K562 (cell line): ENCODE measurements at regions not wholly inside any gene's neighbourhood (a gene's known extent, or its start where the extent isn't known, plus 50 kb on each side); places are given as distances from the start of the nearest gene placed in this dataset.

Source experiments
- ATAC-seq: fragments of 200-7000 bp; cut with Tn5 transposase; 3 replicates; pipeline ENCODE4 v1.9.1; 2020; ENCODE audit warnings: moderate library complexity
- BruUV-seq: library from RNA; stranded (reverse); fragments of 400-500 nt; replicated peaks from 2 replicates; lab custom pipeline; 2021; lab: Mats Ljungman, UMichigan
- CTCF ChIA-PET: fragments of 300-600 bp; formaldehyde crosslinking; extraction: SDS; loops from one replicate; lab custom pipeline; 2021; ENCODE audit warnings: low intra/inter-chr PET ratio; lab: Yijun Ruan, JAX
- POLR2A ChIA-PET: fragments of 300-600, 350-650 bp; sonication (Branson Sonifier 250); formaldehyde crosslinking; extraction: SDS; loops from one replicate; lab custom pipeline; 2021; ENCODE audit warnings: antibody characterized with exemption, inconsistent platforms; lab: Yijun Ruan, JAX
- DNase-seq, 4 experiments: peaks; one replicate each; pipeline versions ENCODE4 v3.0.0 to v3.0.0-alpha.2; 2011 to 2018; ENCODE audit warnings: low spot score in 3 of 4, mixed read lengths in 3 of 4; ENCODE audit errors: extremely low read depth in 1 of 4
- FAIRE-seq: peaks from 2 replicates; lab custom pipeline; 2011; peaks lifted over from hg19 to GRCh38; lab: Jason Lieb, UNC
- H2AFZ ChIP-seq: 2 replicates; pipeline ENCODE4 v1.6.0; 2011; ENCODE audit warnings: low read depth, low read length, control low read depth, inconsistent platforms
- H3K27ac ChIP-seq: fragments of 200-600 bp; 3 replicates; pipeline ENCODE4 v1.8.0; 2011; ENCODE audit warnings: low read depth, mild to moderate bottlenecking, control low read depth, inconsistent platforms, low read length, moderate library complexity, mixed read lengths; ENCODE audit errors: extremely low read depth
- H3K27me3 ChIP-seq, 2 experiments: fragments of 300-600 bp in 1 of 2; 2 replicates in 1 of 2; 3 replicates in 1 of 2; pipeline versions ENCODE4 v1.6.0 to v1.8.0; 2011; ENCODE audit warnings: inconsistent platforms in 2 of 2, low read length in 2 of 2, mild to moderate bottlenecking in 1 of 2, mixed read lengths in 1 of 2, moderate library complexity in 1 of 2; ENCODE audit not compliant: control insufficient read depth in 2 of 2, insufficient read depth in 2 of 2
- H3K36me3 ChIP-seq: fragments of 300-600 bp; 3 replicates; pipeline ENCODE4 v1.8.0; 2011; ENCODE audit warnings: mild to moderate bottlenecking, low read length, inconsistent platforms; ENCODE audit not compliant: control insufficient read depth, insufficient read depth
- H3K4me1 ChIP-seq, 2 experiments: fragments of 200-600 bp in 1 of 2; replicated peaks in 1 of 2; 2 replicates in 1 of 2; 3 replicates in 1 of 2; pipeline versions ENCODE4 v1.5.1 to v1.8.0; 2011; ENCODE audit warnings: inconsistent platforms in 2 of 2, low read length in 2 of 2, mild to moderate bottlenecking in 1 of 2, mixed read lengths in 1 of 2, moderate library complexity in 1 of 2; ENCODE audit not compliant: control insufficient read depth in 2 of 2, insufficient read depth in 2 of 2
- H3K4me2 ChIP-seq: 2 replicates; pipeline ENCODE4 v1.6.1; 2011; ENCODE audit warnings: low read length, control low read depth, inconsistent platforms, mixed read lengths; ENCODE audit not compliant: insufficient read depth
- H3K4me3 ChIP-seq: fragments of 200-600 bp; sonication (generic), shearing (Covaris generic); 2 replicates; pipeline ENCODE4 v1.5.1; 2016; ENCODE audit warnings: control low read depth, inconsistent platforms
- H3K79me2 ChIP-seq: fragments of 200-600 bp; 3 replicates; pipeline ENCODE4 v1.8.0; 2011; ENCODE audit warnings: low read length, inconsistent platforms; ENCODE audit not compliant: control insufficient read depth, insufficient read depth
- H3K9ac ChIP-seq, 2 experiments: 2 replicates each; pipeline versions ENCODE4 v1.6.0 to v1.6.1; 2011; ENCODE audit warnings: low read depth in 2 of 2, low read length in 2 of 2, control low read depth in 1 of 2, inconsistent platforms in 1 of 2, mild to moderate bottlenecking in 1 of 2, mixed read lengths in 1 of 2; ENCODE audit not compliant: insufficient read depth in 1 of 2
- H3K9me1 ChIP-seq: one replicate; pipeline ENCODE4 v1.6.0; 2011; ENCODE audit warnings: inconsistent platforms, mild to moderate bottlenecking, low read length, moderate library complexity; ENCODE audit not compliant: control insufficient read depth, insufficient read depth
- H3K9me3 ChIP-seq: replicated peaks from 2 replicates; pipeline ENCODE4 v1.5.1; 2011; ENCODE audit warnings: low read depth, low read length, inconsistent platforms; ENCODE audit not compliant: control insufficient read depth, insufficient read depth
- H4K20me1 ChIP-seq: replicated peaks from 2 replicates; pipeline ENCODE4 v1.6.1; 2011; ENCODE audit warnings: low read length, inconsistent platforms, mixed read lengths; ENCODE audit not compliant: control insufficient read depth, insufficient read depth
- BDP1 ChIP-seq: IDR thresholded peaks from 3 replicates; pipeline ENCODE4 v1.6.1; 2011; ENCODE audit not compliant: insufficient read length, insufficient read depth
- BRCA1 ChIP-seq, 2 experiments: fragments of 450-650 bp in 1 of 2; sonication (generic) in 1 of 2; formaldehyde crosslinking in 1 of 2; IDR thresholded peaks; 2 replicates each; pipeline versions ENCODE4 v1.5.0 to v1.6.1; 2017 to 2020; ENCODE audit warnings: mild to moderate bottlenecking in 1 of 2, missing genetic modification reagents in 1 of 2
- CBFA2T3 ChIP-seq: fragments of 450-650 bp; IDR thresholded peaks from 2 replicates; pipeline ENCODE4 v1.6.1; 2017
- CBX5 ChIP-seq: IDR thresholded peaks from 2 replicates; pipeline ENCODE4 v1.6.1; 2014; ENCODE audit warnings: low read depth, borderline replicate concordance
- HCFC1 ChIP-seq: IDR thresholded peaks from 2 replicates; pipeline ENCODE4 v1.6.1; 2012; ENCODE audit warnings: low read depth, low read length, improper control_type of control experiment
- L3MBTL2 ChIP-seq: fragments of 450-650 bp; IDR thresholded peaks from 2 replicates; pipeline ENCODE4 v1.6.1; 2016; ENCODE audit warnings: mild to moderate bottlenecking, moderate library complexity
- MEF2D ChIP-seq: conservative IDR thresholded peaks from 2 replicates; pipeline ENCODE4 v1.6.1; 2016; ENCODE audit warnings: low read depth, missing genetic modification characterization, missing compliant biosample characterization
- MEIS2 ChIP-seq: fragments of 450-650 bp; IDR thresholded peaks from 2 replicates; pipeline ENCODE4 v1.6.1; 2014; ENCODE audit warnings: mild to moderate bottlenecking; ENCODE audit not compliant: partially characterized antibody
- MTF1 ChIP-seq: fragments of 250-450 bp; sonication (Bioruptor Pico); IDR thresholded peaks from 2 replicates; pipeline ENCODE4 v1.9.0; 2021; ENCODE audit warnings: moderate library complexity, mild to moderate bottlenecking, inconsistent platforms, borderline replicate concordance
- MXI1 ChIP-seq: IDR thresholded peaks from 2 replicates; pipeline ENCODE4 v1.6.1; 2011; ENCODE audit warnings: low read depth, mild to moderate bottlenecking, improper control_type of control experiment, low read length
- NFE2 ChIP-seq: IDR thresholded peaks from 2 replicates; pipeline ENCODE4 v1.6.1; 2014; ENCODE audit warnings: antibody characterized with exemption, low read depth
- SMAD4 ChIP-seq: fragments of 250-450 bp; sonication (Bioruptor Pico); conservative IDR thresholded peaks from 2 replicates; pipeline ENCODE4 v1.8.0; 2021; ENCODE audit warnings: inconsistent platforms, mild to moderate bottlenecking, moderate library complexity
- ZFP1 ChIP-seq: fragments of 450-650 bp; formaldehyde crosslinking; IDR thresholded peaks from 2 replicates; pipeline ENCODE4 v1.4.0; 2020; ENCODE audit warnings: mild to moderate bottlenecking, mixed read lengths
- WGBS: fragments of 100-300 bp; shearing (Covaris generic); methylation state at CpG from one replicate; pipeline ENCODE4 v1.1.6; 2016; ENCODE audit warnings: low coverage, mixed read lengths; ENCODE audit not compliant: insufficient coverage; ENCODE audit errors: missing lambda C conversion rate; 5-methylcytosine and 5-hydroxymethylcytosine counted together
- in situ Hi-C: fragments of 300-500 bp; cut with MboI; formaldehyde crosslinking; loops from 4 replicates; pipeline ENCODE4 v1.15.0; 2018; ENCODE audit warnings: inconsistent platforms, mixed read lengths
- intact Hi-C: fragments of 100-400 bp; cut with micrococcal nuclease; formaldehyde crosslinking; loops from 2 replicates; pipeline ENCODE4 v1.14.2; 2022
- TF ChIP-seq, protein P1 (sequence below): sonication (generic); formaldehyde crosslinking; IDR thresholded peaks from 2 replicates; pipeline ENCODE4 v1.8.1; 2023; ENCODE audit warnings: mild to moderate bottlenecking, missing genetic modification reagents
- TF ChIP-seq, protein P2 (sequence below): sonication (generic); formaldehyde crosslinking; IDR thresholded peaks from 2 replicates; pipeline ENCODE4 v1.9.0; 2022; ENCODE audit warnings: mild to moderate bottlenecking, missing genetic modification reagents
- TF ChIP-seq, protein P3 (sequence below): fragments of 450-650 bp; IDR thresholded peaks from 2 replicates; pipeline ENCODE4 v1.6.1; 2017; ENCODE audit warnings: antibody characterized with exemption

DNA sequence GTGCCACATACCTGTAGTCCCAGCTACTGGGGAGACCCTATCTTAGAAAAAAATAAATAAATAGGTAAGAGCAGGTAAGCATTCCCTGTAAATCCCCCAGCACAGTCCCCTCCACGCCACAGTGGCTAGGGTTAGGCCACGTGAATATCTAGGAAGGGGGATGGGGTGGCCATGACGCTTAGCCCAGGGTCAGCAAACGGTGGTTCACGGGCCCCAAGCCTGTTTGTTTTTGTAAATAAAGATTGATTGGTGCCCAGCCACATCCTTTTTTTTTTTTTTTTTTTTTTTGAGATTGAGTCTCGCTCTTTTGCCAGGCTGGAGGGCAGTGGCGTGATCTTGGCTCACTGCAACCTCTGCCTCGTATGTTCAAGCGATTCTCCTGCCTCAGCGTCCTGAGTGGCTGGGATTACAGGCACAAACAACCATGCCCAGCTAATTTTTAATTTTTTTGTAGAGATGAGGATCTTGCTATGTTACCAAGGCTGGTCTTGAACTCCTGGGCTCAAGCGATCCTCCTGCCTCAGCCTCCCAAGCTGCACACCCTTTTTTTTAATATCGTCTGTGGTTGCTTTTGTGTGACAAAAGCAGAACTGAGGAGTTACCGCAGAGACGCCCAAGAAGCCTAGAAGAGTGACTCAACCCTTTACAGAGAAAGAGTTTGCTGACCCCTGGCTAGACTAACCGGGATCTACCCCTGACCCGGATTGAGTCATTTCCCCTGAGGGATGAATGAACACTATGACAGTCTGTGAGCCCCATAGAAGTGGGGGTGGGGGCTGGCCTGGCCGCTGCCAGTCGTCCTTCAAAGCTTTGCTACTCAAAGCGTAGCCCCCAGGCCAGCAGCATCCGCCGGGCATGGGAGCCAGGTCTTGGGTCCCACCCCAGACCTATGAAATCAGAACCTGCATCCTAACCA, 113.7 kb upstream of the NCOR2 start (continued):
- peak; percentile 14 for TF ChIP-seq MEIS2
- TF ChIP-seq HCFC1, result no peak

DNA sequence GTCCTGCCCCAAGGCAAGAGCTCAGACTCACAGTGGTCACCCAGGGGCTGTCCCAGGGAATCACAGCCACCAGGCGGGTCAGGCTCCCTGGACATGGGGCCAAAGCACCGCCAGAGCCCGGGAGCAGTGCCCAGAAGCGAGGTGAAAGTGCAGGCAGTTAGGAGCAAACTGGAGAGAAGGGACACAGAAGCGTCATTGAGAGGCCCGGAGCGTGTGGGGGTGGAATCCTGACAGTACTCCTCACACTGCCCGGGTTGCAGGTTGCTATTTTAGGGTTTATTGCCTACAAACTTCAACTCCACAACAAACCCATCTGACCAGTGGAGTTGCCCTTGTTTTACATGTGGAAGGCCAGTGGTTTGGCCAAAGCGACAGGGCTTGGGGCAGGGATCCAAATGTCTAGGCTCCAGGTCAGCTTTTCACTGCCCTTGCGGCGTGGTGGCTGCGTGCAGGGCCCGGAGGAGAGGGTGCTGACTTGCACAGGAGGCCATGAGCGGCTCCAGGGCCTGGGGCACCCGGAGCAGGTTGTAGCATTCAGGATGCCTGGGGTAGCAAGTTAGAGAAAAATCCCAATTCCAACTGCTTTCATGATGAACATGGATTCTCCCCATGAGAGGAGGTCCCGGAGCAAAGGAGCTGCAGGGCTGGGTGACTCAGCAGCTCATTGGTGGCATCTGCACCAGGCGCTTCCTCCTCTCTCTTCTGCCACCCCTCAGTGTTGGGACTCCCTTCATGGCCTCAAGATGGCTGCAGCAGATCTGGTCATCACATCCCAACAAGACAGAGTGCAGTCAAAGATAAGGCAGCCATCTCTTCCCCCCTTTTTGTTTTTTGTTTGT, 112.3 kb upstream of the NCOR2 start:
- H3K4me3 ChIP-seq, result no peak overlapping the region
- peak in 1 of 4 experiments; percentile 40 for DNase-seq
- no peaks in the 10 kb centered on the region for H3K36me3 ChIP-seq
- H4K20me1 ChIP-seq, result no peaks in the 10 kb centered on the region; the same call in 1 of the 2 replicates
- ATAC-seq, result no peak
- no peak overlapping the region for H3K4me2 ChIP-seq
- H3K9me1 ChIP-seq, result no peaks in the 10 kb centered on the region
- 0 out of 4 replicates have a peak overlapping the region, but pooled peaks of 1 of the 2 experiments have one; percentile 38 for H3K9ac ChIP-seq
- in situ Hi-C loops (no loop called here), intact Hi-C loops (loop anchor here (2.0 to 10.0 kb wide), 4 partner anchors 71 to 355 kb away; no protein-coding TSS in a partner anchor)
- H3K79me2 ChIP-seq, result no peaks in the 10 kb centered on the region
- no peaks in the 10 kb centered on the region for H3K9me3 ChIP-seq
- H3K4me1 ChIP-seq, result peaks cover 7 to 54% of the 10 kb centered on the region in 2 experiments
- POLR2A ChIA-PET, result interaction anchor here (0.6 to 0.7 kb wide), 2 partner anchors 13 to 255 kb away, joined by 3 read pairs; no protein-coding TSS in a partner anchor
- no TSS peak for BruUV-seq
- peaks cover 0 to 19% of the 10 kb centered on the region in 2 experiments; a peak in 2 of 5 replicates for H3K27me3 ChIP-seq
- 41% methylated on average over 17 of the region's 17 CpGs for WGBS
- H2AFZ ChIP-seq, result no peak overlapping the region
- CTCF ChIA-PET, result interaction anchor here (0.6 to 1.7 kb wide), 2 partner anchors 348 to 1476 kb away, joined by 4 to 5 read pairs; no protein-coding TSS in a partner anchor
- FAIRE-seq, result no peak
- no peak overlapping the region for H3K27ac ChIP-seq
- 0 out of 2 replicates have a peak, but pooled peaks have one; percentile 9 for TF ChIP-seq NFE2
- TF ChIP-seq, protein P1, sequence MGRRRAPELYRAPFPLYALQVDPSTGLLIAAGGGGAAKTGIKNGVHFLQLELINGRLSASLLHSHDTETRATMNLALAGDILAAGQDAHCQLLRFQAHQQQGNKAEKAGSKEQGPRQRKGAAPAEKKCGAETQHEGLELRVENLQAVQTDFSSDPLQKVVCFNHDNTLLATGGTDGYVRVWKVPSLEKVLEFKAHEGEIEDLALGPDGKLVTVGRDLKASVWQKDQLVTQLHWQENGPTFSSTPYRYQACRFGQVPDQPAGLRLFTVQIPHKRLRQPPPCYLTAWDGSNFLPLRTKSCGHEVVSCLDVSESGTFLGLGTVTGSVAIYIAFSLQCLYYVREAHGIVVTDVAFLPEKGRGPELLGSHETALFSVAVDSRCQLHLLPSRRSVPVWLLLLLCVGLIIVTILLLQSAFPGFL, result no peak
- no peak for TF ChIP-seq L3MBTL2
- peak; percentile 57 for TF ChIP-seq CBFA2T3
- no peak for TF ChIP-seq BDP1
- TF ChIP-seq, protein P2, sequence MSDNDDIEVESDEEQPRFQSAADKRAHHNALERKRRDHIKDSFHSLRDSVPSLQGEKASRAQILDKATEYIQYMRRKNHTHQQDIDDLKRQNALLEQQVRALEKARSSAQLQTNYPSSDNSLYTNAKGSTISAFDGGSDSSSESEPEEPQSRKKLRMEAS (CRISPR knock-in tag), result no peak
- no peak for TF ChIP-seq ZFP1 (CRISPR knock-in tag)
- no peak for TF ChIP-seq CBX5
- TF ChIP-seq MTF1 (CRISPR knock-in tag), result no peak
- no peak for TF ChIP-seq BRCA1 (IDR thresholded peaks at IDR 0.05)
- TF ChIP-seq BRCA1 (CRISPR knock-in tag; IDR thresholded peaks at IDR 0.05), result no peak
- TF ChIP-seq, protein P3, sequence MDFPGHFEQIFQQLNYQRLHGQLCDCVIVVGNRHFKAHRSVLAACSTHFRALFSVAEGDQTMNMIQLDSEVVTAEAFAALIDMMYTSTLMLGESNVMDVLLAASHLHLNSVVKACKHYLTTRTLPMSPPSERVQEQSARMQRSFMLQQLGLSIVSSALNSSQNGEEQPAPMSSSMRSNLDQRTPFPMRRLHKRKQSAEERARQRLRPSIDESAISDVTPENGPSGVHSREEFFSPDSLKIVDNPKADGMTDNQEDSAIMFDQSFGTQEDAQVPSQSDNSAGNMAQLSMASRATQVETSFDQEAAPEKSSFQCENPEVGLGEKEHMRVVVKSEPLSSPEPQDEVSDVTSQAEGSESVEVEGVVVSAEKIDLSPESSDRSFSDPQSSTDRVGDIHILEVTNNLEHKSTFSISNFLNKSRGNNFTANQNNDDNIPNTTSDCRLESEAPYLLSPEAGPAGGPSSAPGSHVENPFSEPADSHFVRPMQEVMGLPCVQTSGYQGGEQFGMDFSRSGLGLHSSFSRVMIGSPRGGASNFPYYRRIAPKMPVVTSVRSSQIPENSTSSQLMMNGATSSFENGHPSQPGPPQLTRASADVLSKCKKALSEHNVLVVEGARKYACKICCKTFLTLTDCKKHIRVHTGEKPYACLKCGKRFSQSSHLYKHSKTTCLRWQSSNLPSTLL, result no peak
- TF ChIP-seq MXI1, result no peak
- TF ChIP-seq SMAD4 (CRISPR knock-in tag), result no peak
- no peak for TF ChIP-seq MEF2D (tag)
